ENCODE measurements at regions not wholly inside any gene's neighbourhood (a gene's known extent, or its start where the extent isn't known, plus 50 kb on each side); places are given as distances from the start of the nearest gene placed in this dataset.

DNA sequence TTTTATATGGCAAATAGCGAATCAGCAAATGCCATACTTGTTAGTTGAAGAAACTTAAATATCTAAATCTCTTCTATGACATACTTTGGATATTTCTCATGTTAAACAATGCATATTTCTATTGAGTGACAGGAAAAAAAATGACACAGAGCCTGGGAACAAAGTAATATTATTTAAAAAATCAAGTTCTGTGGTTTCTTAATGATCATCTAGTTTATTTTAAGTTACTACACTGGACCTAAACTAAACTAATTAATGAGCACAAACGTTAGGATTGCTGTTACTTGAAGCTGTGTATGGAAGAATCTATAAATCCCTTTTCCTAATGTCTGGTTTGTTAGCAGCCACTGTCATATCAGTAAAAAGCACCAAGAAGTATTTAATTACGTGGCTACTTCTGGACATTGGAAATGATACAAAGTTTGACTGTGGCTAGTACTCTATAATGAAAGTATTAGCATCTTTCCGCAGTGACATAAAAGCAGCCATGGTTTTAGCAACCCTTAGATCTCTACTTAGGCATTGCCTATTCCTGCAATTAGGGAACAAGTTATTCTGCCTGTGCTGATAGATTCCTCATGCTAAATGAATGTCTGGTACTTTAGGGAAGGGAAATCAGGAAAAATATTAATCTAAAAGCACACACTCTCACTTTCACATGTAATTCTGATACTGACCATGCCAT is 981.7 kb upstream of the B3GALT2 start:
- TF ChIP-seq GATA2 (IDR thresholded peaks at IDR 0.05; ENCODE audit: low read depth, low read length) (no peak), GATA3 (IDR thresholded peaks at IDR 0.05; ENCODE audit: low read depth, low read length) (no peak)

DNA sequence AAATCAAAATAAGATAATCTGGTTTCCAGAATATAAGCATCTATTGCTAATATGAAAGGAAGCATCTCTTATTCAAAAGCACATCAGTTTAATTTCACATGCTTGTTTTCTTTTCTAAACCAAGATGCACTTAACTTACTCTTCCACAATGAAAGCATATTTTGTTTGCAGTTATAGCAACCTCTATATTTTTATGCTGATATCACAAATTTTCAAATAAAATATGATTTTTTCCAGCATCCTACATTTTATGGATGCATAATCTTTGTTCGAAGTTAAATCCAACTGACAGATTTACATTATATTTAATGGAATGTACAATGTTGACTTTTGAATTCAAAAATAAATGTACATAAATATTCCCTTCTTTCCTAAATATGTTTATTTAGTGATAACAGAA is 978.3 kb upstream of the B3GALT2 start:
- TF ChIP-seq GATA3 (IDR thresholded peaks at IDR 0.05; ENCODE audit: low read depth, low read length) (no peak), GATA2 (IDR thresholded peaks at IDR 0.05; ENCODE audit: low read depth, low read length) (no peak)

DNA sequence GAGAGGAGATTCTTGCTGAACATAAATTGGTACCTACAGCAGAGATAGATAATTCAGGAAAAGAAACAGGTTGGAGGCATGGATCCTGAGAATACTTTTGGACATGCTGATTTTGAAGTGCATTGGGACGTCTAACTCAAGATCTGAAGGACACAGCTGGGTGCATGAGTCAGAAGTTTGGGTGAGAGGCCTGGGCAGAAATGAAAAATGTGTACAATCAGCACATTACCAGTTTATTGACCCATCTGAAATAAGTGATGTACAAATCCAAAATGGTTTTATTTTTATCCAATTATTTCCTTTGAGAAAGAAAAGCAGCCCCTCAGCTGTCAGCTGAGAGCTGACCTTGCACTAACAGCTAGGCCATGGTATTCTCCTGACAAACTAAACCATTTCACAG is 975.2 kb upstream of the B3GALT2 start:
- TF ChIP-seq GATA3 (IDR thresholded peaks at IDR 0.05; ENCODE audit: low read depth, low read length) (no peak), GATA2 (IDR thresholded peaks at IDR 0.05; ENCODE audit: low read depth, low read length) (no peak)

DNA sequence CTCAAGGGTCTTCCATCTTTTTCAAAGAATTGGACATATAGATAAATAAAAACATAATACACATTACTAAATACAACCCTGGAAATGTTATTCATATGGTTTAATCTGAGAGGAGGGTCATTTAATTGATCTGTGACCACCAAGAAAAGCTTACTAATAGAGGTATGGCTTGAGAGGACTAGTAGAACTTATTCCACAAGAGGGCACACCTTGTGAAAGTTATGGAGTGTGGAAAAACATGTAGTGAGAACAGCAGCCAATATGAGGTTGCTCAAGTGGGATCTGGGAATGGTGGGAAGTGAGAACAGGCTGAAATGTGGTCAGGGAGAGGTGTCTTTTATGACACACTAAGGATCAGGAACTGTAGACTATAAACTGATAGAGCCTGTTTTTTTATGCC is 973.5 kb upstream of the B3GALT2 start:
- TF ChIP-seq GATA3 (IDR thresholded peaks at IDR 0.05; ENCODE audit: low read depth, low read length) (no peak), GATA2 (IDR thresholded peaks at IDR 0.05; ENCODE audit: low read depth, low read length) (no peak)

DNA sequence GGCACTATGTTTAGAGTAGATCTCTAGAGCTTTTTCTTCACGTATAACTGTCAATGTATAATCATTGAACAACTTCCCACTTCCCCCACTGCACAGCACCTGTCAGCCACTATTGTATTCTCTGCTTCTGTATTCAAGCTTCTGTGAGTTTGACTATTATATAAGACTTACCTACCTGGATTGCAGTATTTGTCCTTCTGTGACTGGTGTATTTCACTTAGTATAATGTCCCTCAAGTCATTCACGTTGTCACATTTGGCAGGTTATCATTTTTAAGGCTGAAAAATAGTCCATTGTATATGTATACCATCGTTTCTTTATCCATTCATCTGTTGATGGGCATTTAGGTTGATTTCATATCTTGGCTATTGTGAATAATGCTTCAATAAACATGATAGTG is 969.5 kb upstream of the B3GALT2 start:
- TF ChIP-seq GATA2 (IDR thresholded peaks at IDR 0.05; ENCODE audit: low read depth, low read length) (no peak), GATA3 (IDR thresholded peaks at IDR 0.05; ENCODE audit: low read depth, low read length) (no peak)

DNA sequence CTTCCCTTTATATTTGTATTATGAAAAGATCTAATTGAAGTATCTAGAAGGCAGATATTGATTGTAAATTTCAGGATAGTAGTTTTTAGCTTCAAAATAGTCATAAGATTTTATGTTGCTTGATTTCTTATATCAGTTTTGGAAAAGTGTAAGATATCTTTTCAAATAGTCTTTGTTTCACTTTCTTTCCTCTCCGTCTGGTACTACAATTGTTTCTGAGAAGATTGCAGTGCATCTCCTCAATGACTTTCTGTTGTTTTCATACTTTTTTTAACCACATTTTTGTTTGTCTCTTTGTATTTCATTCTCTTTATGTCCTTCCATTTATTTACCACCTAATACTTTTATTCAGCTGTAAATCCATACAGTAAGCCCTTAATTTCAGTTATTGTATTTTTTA is 964.6 kb upstream of the B3GALT2 start:
- TF ChIP-seq GATA2 (IDR thresholded peaks at IDR 0.05; ENCODE audit: low read depth, low read length) (no peak), GATA3 (IDR thresholded peaks at IDR 0.05; ENCODE audit: low read depth, low read length) (no peak)

DNA sequence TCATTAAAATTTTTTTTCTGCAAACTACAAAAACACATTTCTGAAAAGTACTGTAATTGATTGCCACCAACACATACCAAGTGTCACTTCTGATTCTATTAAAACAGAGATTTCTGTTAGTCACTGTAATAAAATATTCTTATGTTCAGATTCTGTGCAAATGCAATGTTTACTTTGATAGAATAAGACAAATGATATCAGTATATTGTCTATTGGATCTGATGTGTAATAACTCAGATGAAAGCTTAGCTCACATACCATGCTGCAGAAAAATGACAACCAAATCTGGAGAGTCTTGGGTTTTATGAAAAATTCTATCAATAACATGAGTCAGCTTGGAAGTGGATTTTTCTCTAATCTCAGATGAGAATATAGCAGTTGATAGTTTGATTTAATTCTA is 963.8 kb upstream of the B3GALT2 start:
- no peak for TF ChIP-seq GATA2 (IDR thresholded peaks at IDR 0.05; ENCODE audit: low read depth, low read length)

DNA sequence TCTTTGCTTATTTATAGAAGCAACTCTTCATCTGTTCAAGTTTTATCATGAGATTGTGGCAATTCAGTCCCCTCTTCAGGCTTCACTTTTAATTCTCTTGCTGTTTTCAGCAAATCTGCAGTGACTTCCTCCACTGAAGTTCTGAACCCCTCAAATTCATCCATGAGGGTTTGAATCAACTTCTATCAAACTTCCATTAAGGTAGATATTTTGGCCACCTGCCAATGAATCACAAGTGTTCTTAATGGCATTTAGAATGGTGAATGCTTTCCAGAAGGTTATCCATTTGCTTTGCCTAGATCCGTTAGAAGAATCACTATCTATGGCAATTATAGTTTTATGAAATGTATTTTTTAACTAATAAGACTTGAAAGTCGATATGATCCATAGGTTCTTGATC is 946.7 kb upstream of the B3GALT2 start:
- no peak for TF ChIP-seq GATA3 (IDR thresholded peaks at IDR 0.05; ENCODE audit: low read depth, low read length)
- TF ChIP-seq GATA2 (IDR thresholded peaks at IDR 0.05; ENCODE audit: low read depth, low read length): no peak

DNA sequence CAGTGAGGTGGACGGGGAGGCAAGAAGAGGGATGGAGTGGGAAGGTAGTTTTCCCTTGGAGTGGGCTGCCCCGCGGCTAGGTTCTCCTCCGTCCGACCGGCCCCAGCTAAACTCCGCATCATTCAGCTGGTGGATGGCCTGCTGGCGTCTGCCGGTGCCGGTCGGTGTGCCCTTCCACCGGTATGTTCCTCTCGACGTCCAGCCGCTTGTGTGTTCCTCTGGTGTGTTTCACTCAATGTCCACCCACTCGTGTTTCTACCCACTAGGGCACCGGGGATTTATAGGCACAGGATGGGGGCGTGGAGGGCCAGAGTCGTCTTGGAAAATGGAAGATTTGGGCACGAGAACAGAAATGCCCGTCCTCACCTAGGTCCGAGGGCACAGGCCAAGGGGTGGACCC is 931.7 kb upstream of the B3GALT2 start:
- TF ChIP-seq GATA2 (IDR thresholded peaks at IDR 0.05; ENCODE audit: low read depth, low read length) (no peak), GATA3 (IDR thresholded peaks at IDR 0.05; ENCODE audit: low read depth, low read length) (no peak)

DNA sequence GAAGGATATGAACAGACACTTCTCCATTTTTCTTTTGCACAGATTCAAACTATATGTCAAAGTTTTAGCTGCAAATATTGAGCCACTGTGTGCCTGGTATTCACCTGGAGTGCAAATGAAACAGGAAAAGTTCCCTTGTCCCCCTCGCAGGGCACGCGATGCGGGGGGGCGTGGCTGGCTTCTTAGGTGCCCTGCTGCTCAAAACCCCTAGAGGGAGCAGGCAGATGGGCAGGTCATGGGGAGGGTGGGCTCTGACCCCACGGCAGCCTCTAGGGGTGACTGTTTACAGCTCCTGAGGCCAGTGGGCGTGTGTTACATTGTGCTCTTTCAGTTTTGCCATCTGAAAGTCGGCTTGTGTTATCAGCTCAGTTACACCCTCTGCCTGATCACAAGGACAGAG is 931.2 kb upstream of the B3GALT2 start:
- TF ChIP-seq GATA2 (IDR thresholded peaks at IDR 0.05; ENCODE audit: low read depth, low read length): no peak
- TF ChIP-seq GATA3 (IDR thresholded peaks at IDR 0.05; ENCODE audit: low read depth, low read length): no peak

DNA sequence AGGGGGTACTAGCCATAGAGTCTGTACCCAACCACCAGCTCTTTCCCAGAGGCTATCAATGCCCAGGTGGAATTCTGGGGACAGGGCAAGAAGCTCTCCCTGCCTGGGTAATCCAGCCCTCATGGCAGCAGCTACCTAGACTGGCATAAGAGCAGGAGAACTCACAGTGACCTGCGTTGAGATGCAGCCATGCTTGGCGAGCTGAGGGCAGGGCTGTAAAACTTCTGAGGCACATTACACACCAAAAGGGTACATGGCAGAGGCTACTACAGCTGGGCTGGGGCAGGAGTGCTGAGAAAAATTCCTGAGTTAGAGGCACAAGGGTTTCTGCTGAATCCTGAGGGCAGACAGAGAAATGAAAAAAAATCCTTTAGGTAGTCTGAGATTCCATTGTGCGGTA is 927.9 kb upstream of the B3GALT2 start:
- no peak for TF ChIP-seq GATA3 (IDR thresholded peaks at IDR 0.05; ENCODE audit: low read depth, low read length)
- TF ChIP-seq GATA2 (IDR thresholded peaks at IDR 0.05; ENCODE audit: low read depth, low read length): no peak

DNA sequence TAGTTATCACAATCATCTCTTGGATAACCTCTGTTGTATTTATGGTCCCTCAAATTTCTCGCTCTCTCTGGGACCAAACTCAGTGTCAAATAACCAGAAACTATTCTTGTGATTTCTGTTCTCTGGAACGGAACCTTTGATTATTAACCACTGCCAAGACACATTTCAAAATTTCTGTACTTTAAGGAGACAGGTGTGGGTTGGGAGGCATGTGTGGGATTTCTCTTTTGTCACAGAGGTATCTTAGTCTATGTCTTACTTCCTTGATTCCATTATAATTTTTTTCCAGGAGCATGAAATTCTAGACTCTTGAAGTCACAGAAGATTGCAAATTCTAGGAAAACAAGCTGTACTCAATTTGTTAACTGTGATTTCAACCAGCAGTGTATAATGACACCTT is 919.0 kb upstream of the B3GALT2 start:
- TF ChIP-seq GATA2 (IDR thresholded peaks at IDR 0.05; ENCODE audit: low read depth, low read length) (no peak), GATA3 (IDR thresholded peaks at IDR 0.05; ENCODE audit: low read depth, low read length) (no peak)

DNA sequence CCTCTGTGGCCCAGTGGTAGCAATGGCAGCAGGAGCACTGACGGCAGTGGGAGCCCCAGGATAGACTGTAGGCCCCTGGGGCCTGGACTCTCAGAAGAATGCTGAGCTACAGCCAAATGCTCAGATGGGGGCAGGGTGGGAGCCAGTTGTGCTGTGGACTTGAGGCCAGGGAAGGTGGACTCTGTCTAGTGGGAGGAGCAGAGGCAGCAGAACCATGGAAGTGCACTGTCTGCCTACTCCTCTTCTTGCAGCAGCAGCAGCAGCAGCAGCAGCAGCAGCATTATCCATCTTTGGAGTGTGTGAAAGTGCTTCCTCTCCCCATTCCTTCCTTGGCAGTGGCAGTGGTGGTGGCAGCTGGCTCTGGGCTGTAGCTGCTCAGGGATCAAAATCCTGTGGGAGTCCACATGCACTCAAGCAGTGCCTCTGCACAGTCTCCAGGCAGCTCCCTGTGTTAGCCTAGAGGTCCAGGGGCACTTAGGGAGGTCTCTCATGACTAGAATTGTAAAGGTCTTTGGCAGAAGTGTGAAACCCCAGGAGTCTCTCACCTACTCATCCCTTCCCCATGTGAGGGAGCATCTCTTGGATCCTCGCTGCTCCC is 917.9 kb upstream of the B3GALT2 start:
- TF ChIP-seq GATA3 (IDR thresholded peaks at IDR 0.05; ENCODE audit: low read depth, low read length) (no peak), GATA2 (IDR thresholded peaks at IDR 0.05; ENCODE audit: low read depth, low read length) (no peak)

DNA sequence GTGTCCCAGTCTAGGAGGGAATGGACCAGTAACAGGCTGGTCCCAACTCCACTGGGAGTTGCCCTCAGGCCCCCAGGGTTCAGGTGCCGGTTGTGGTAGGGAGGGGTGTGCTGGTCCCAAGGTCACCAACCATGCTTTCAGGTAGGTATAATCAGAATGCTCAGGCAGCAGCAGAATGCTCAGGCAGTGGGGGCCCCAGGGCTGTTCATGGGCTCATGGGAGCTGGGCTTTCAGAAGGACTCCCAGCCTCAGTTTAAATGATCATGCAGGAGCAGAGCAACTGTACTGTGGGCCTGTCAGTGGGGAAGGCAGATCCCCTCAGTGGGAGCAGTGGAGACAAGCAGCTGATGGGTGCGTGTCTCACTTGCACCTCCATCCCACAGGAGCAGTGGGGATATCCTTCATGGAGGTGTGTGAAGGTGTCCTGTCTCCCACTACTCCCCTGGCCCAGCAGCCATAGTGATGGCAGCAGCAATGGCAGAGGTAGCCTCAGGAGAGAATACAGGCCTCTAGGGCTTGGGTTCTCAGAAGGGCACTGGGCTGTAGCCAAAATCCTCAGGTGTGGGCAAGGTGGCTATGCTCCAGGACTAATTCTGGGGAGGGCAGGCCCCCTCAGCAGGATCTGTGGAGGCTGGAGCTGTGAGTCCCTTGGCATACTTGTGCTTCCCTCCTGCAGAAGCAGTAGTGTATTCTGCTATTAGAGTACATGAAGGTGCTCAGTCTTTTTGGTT is 917.3 kb upstream of the B3GALT2 start:
- TF ChIP-seq GATA2 (IDR thresholded peaks at IDR 0.05; ENCODE audit: low read depth, low read length) (no peak), GATA3 (IDR thresholded peaks at IDR 0.05; ENCODE audit: low read depth, low read length) (no peak)

DNA sequence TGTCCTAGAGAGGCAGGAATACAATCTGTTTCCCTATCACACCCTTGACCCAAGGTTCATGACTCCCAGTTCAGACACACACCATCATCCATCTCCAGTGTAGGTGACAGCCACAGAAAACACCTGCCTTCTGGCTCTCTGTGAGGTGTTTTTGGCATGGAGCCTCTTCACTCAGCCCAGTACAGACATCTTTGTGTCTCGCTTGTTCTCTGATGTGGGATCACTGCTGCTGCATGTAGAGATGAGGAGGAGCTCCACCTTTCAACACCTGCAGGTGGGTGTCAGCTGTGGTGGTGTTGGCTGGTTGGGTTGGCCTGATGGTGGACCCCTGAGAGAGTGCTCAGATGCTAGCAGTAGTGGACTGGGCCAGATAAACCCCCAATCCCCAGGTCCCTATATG is 916.7 kb upstream of the B3GALT2 start:
- no peak for TF ChIP-seq GATA2 (IDR thresholded peaks at IDR 0.05; ENCODE audit: low read depth, low read length)
- TF ChIP-seq GATA3 (IDR thresholded peaks at IDR 0.05; ENCODE audit: low read depth, low read length): no peak
